ENCODE measurements at regions not wholly inside any gene's neighbourhood (a gene's known extent, or its start where the extent isn't known, plus 50 kb on each side); places are given as distances from the start of the nearest gene placed in this dataset.
"Not testable (repeated sequence)": the region's sequence is repeated elsewhere in the genome, so short reads cannot be mapped to it uniquely, and the experiment has no call there.

DNA sequence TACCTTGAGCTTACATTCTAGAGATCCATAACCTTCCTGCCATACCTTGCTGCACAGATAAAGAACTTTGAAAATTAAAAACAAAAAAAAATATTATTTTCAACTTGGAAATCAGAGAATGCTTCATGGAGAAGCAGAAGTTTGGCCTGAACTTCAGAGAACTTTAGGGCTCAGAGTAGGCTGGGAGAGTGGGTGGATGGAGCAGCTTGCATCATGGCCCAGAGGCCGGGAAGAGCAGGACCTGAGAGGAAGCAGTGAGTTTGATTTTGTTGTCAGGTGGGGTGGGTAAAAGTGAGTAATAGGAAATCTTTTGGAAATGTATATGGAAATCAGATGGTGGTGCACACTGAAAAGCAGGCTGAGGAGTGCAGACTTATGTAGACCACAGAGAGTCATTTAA is 228.5 kb upstream of the KRR1 start:
- TF ChIP-seq, protein P1, sequence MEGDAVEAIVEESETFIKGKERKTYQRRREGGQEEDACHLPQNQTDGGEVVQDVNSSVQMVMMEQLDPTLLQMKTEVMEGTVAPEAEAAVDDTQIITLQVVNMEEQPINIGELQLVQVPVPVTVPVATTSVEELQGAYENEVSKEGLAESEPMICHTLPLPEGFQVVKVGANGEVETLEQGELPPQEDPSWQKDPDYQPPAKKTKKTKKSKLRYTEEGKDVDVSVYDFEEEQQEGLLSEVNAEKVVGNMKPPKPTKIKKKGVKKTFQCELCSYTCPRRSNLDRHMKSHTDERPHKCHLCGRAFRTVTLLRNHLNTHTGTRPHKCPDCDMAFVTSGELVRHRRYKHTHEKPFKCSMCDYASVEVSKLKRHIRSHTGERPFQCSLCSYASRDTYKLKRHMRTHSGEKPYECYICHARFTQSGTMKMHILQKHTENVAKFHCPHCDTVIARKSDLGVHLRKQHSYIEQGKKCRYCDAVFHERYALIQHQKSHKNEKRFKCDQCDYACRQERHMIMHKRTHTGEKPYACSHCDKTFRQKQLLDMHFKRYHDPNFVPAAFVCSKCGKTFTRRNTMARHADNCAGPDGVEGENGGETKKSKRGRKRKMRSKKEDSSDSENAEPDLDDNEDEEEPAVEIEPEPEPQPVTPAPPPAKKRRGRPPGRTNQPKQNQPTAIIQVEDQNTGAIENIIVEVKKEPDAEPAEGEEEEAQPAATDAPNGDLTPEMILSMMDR (IDR thresholded peaks at IDR 0.05; ENCODE audit: low read depth, low read length) = no peak
- DNase-seq (ENCODE audit: low read depth in 1 of 2, low spot score in 1 of 2) = no peak
- H3K27ac ChIP-seq = no peak overlapping the region

DNA sequence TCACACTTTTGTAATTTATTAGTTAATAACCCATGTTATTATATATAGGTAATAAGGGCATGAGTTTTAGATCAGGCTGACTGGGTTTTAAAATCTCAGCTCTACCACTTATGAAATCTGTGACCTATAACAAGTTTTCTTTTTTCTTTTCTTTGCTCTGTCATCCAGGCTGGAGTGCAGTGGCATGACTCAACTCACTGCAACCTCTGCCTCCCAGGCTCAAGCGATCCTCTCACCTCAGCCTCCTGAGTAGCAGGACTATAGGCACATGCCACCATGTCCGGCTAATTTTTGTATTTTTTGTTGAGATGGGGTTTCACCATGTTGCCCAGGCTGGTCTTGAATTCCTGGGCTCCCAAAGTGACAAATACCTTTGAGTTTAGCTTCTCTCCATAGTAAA is 227.7 kb upstream of the KRR1 start:
- H3K27ac ChIP-seq; DNase-seq (ENCODE audit: low read depth in 1 of 2, low spot score in 1 of 2); H3K4me3 ChIP-seq; H3K9me3 ChIP-seq (ENCODE audit: low read depth); H3K27me3 ChIP-seq; H3K36me3 ChIP-seq: not testable (repeated sequence)
- peaks cover 17% of the 10 kb centered on the region for H3K4me1 ChIP-seq (ENCODE audit: low read depth)

More for the DNA sequence above, 228.5 kb upstream of the KRR1 start:
- H3K4me3 ChIP-seq = no peak overlapping the region
- no peaks in the 10 kb centered on the region for H3K9me3 ChIP-seq (ENCODE audit: low read depth)
- H3K36me3 ChIP-seq = no peaks in the 10 kb centered on the region
- H3K4me1 ChIP-seq (ENCODE audit: low read depth) = peaks cover 19% of the 10 kb centered on the region
- H3K27me3 ChIP-seq = no peaks in the 10 kb centered on the region

DNA sequence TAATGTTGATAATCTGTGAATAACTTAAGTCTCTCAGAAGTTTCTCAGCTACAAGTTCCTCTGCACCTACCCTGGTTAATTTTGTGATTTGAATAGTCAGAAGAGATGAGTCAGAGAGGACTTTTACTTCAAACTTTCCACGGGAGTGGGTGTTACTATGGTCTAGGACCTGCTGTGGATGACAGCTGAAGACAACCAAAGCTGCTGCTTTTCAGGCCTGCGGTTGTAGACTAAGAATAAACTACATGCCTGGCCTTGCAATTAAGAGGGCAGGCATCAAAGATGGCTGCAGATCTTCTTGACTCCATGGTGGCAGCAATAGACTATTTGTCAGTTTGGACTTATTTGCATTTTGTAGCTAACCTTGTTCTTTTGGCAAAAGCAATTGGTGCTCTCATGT is 227.1 kb upstream of the KRR1 start:
- H3K27me3 ChIP-seq = no peaks in the 10 kb centered on the region
- TF ChIP-seq, protein P1 (IDR thresholded peaks at IDR 0.05; ENCODE audit: low read depth, low read length) = no peak
- peaks cover 17% of the 10 kb centered on the region for H3K4me1 ChIP-seq (ENCODE audit: low read depth)
- H3K36me3 ChIP-seq = no peaks in the 10 kb centered on the region
- no peak overlapping the region for H3K4me3 ChIP-seq
- no peak overlapping the region for H3K27ac ChIP-seq
- H3K9me3 ChIP-seq (ENCODE audit: low read depth) = no peaks in the 10 kb centered on the region
- peak; percentile 13 to 24 for DNase-seq (ENCODE audit: low read depth in 1 of 2, low spot score in 1 of 2)

- no peaks in the 10 kb centered on the region for H3K36me3 ChIP-seq
- H3K27ac ChIP-seq = no peak overlapping the region
- no peak overlapping the region for H3K4me3 ChIP-seq
- TF ChIP-seq, protein P1 (IDR thresholded peaks at IDR 0.05; ENCODE audit: low read depth, low read length) = no peak
- H3K4me1 ChIP-seq (ENCODE audit: low read depth) = peaks cover 17% of the 10 kb centered on the region
- no peaks in the 10 kb centered on the region for H3K27me3 ChIP-seq
- no peaks in the 10 kb centered on the region for H3K9me3 ChIP-seq (ENCODE audit: low read depth)
- no peak for DNase-seq (ENCODE audit: low read depth in 1 of 2, low spot score in 1 of 2)
These were observed 224.4 kb upstream of the KRR1 start for GRCh38 chr12:75735853-75736252.

GRCh38 chr12:75728826-75729225 is 217.4 kb upstream of the KRR1 start:
- Histone ChIP-seq H3K9me3 (ENCODE audit: low read depth) (no peaks in the 10 kb centered on the region), H3K4me1 (ENCODE audit: low read depth) (peaks cover 12% of the 10 kb centered on the region), H3K36me3 (no peaks in the 10 kb centered on the region), H3K27me3 (no peaks in the 10 kb centered on the region), H3K4me3 (no peak overlapping the region), H3K27ac (no peak overlapping the region)
- TF ChIP-seq, protein P1 (IDR thresholded peaks at IDR 0.05; ENCODE audit: low read depth, low read length) = no peak
- no peak for DNase-seq (ENCODE audit: low read depth in 1 of 2, low spot score in 1 of 2)

- H3K27me3 ChIP-seq = no peaks in the 10 kb centered on the region
- no peaks in the 10 kb centered on the region for H3K9me3 ChIP-seq (ENCODE audit: low read depth)
- no peak for DNase-seq (ENCODE audit: low read depth in 1 of 2, low spot score in 1 of 2)
- no peaks in the 10 kb centered on the region for H3K36me3 ChIP-seq
- H3K4me3 ChIP-seq = no peak overlapping the region
- H3K4me1 ChIP-seq (ENCODE audit: low read depth) = peaks cover 12% of the 10 kb centered on the region
- TF ChIP-seq, protein P1 (IDR thresholded peaks at IDR 0.05; ENCODE audit: low read depth, low read length) = no peak
- no peak overlapping the region for H3K27ac ChIP-seq
These were observed 216.2 kb upstream of the KRR1 start for GRCh38 chr12:75727577-75727976.
